ENCODE measurements at regions not wholly inside any gene's neighbourhood (a gene's known extent, or its start where the extent isn't known, plus 50 kb on each side); places are given as distances from the start of the nearest gene placed in this dataset.

- Histone ChIP-seq H3K4me1 (ENCODE audit: insufficient read depth, low read length, poor library complexity, severe bottlenecking) (no peaks in the 10 kb centered on the region), H3F3A (ENCODE audit: low read depth) (no peaks in the 10 kb centered on the region), H2AFZ (ENCODE audit: low read length) (no peak overlapping the region), H4K20me1 (ENCODE audit: insufficient read depth, low read length, poor library complexity, severe bottlenecking) (no peaks in the 10 kb centered on the region), H3K36me3 (ENCODE audit: insufficient read depth, low read length) (no peaks in the 10 kb centered on the region), H3K9me2 (replicated peaks; ENCODE audit: low read depth, low read length) (no peaks in the 10 kb centered on the region), H3K9ac (ENCODE audit: low read depth, low read length, poor library complexity, severe bottlenecking) (no peak overlapping the region), H3K79me2 (ENCODE audit: insufficient read depth, low read length) (no peaks in the 10 kb centered on the region), H3K27me3 (ENCODE audit: insufficient read depth, low read length, poor library complexity, severe bottlenecking) (no peaks in the 10 kb centered on the region), H3K4me2 (ENCODE audit: low read depth, low read length, poor library complexity, severe bottlenecking) (no peak overlapping the region), H3K9me3 (ENCODE audit: insufficient read depth, low read depth, low read length) (no peaks in the 10 kb centered on the region; the same call in 1 of the 2 replicates), H3K4me3 (ENCODE audit: low read length, poor library complexity, severe bottlenecking) (no peak overlapping the region)
- TF ChIP-seq CTCF (conservative IDR thresholded peaks at IDR 0.05; ENCODE audit: low read length) (no peak), EZH2phosphoT487 (IDR thresholded peaks at IDR 0.05; ENCODE audit: borderline replicate concordance) (no peak)
Measured at GRCh38 chr14:94702629-94703028, 67.3 kb downstream of the GSC start.

- Histone ChIP-seq H3K4me2 (ENCODE audit: low read depth, low read length, poor library complexity, severe bottlenecking) (no peak overlapping the region), H2AFZ (ENCODE audit: low read length) (no peak overlapping the region), H3K79me2 (ENCODE audit: insufficient read depth, low read length) (no peaks in the 10 kb centered on the region), H3K36me3 (ENCODE audit: insufficient read depth, low read length) (no peaks in the 10 kb centered on the region), H3K9ac (ENCODE audit: low read depth, low read length, poor library complexity, severe bottlenecking) (no peak overlapping the region), H3K9me2 (replicated peaks; ENCODE audit: low read depth, low read length) (no peaks in the 10 kb centered on the region), H3K27me3 (ENCODE audit: insufficient read depth, low read length, poor library complexity, severe bottlenecking) (no peaks in the 10 kb centered on the region), H4K20me1 (ENCODE audit: insufficient read depth, low read length, poor library complexity, severe bottlenecking) (no peaks in the 10 kb centered on the region), H3K4me1 (ENCODE audit: insufficient read depth, low read length, poor library complexity, severe bottlenecking) (no peaks in the 10 kb centered on the region), H3K4me3 (ENCODE audit: low read length, poor library complexity, severe bottlenecking) (no peak overlapping the region), H3K9me3 (ENCODE audit: insufficient read depth, low read depth, low read length) (no peaks in the 10 kb centered on the region; the same call in 1 of the 2 replicates), H3F3A (ENCODE audit: low read depth) (no peaks in the 10 kb centered on the region)
- TF ChIP-seq EZH2phosphoT487 (IDR thresholded peaks at IDR 0.05; ENCODE audit: borderline replicate concordance) (no peak), CTCF (conservative IDR thresholded peaks at IDR 0.05; ENCODE audit: low read length) (no peak)
Measured at GRCh38 chr14:94701861-94702370, 68.0 kb downstream of the GSC start.

GRCh38 chr14:94700336-94700735 lies 69.6 kb downstream of the GSC start:
- Histone ChIP-seq H3K9me2 (replicated peaks; ENCODE audit: low read depth, low read length) (no peaks in the 10 kb centered on the region), H3K36me3 (ENCODE audit: insufficient read depth, low read length) (no peaks in the 10 kb centered on the region), H4K20me1 (ENCODE audit: insufficient read depth, low read length, poor library complexity, severe bottlenecking) (no peaks in the 10 kb centered on the region), H3K9me3 (ENCODE audit: insufficient read depth, low read depth, low read length) (no peaks in the 10 kb centered on the region; the same call in 1 of the 2 replicates), H2AFZ (ENCODE audit: low read length) (no peak overlapping the region), H3K27me3 (ENCODE audit: insufficient read depth, low read length, poor library complexity, severe bottlenecking) (no peaks in the 10 kb centered on the region), H3K79me2 (ENCODE audit: insufficient read depth, low read length) (no peaks in the 10 kb centered on the region), H3K4me1 (ENCODE audit: insufficient read depth, low read length, poor library complexity, severe bottlenecking) (no peaks in the 10 kb centered on the region), H3F3A (ENCODE audit: low read depth) (no peaks in the 10 kb centered on the region), H3K4me2 (ENCODE audit: low read depth, low read length, poor library complexity, severe bottlenecking) (no peak overlapping the region), H3K9ac (ENCODE audit: low read depth, low read length, poor library complexity, severe bottlenecking) (no peak overlapping the region), H3K4me3 (ENCODE audit: low read length, poor library complexity, severe bottlenecking) (no peak overlapping the region)
- TF ChIP-seq CTCF (conservative IDR thresholded peaks at IDR 0.05; ENCODE audit: low read length): no peak
- no peak for TF ChIP-seq EZH2phosphoT487 (IDR thresholded peaks at IDR 0.05; ENCODE audit: borderline replicate concordance)
